Spleen (tissue), 11 donors: ENCODE measurements at regions not wholly inside any gene's neighbourhood (a gene's known extent, or its start where the extent isn't known, plus 50 kb on each side); places are given as distances from the start of the nearest gene placed in this dataset.

ENCODE experiments used
- DNase-seq: peaks from one replicate; pipeline ENCODE4 v3.0.0-alpha.2; 2020
- H3K27ac ChIP-seq, 8 donors: fragments of 200-600 bp; sonication (generic) in 7 of 8; 1 replicate in 4 of 8; 2 replicates in 4 of 8; pipeline versions ENCODE4 v1.5.0 to v1.8.0; 2016 to 2021; ENCODE audit warnings: inconsistent platforms in 4 of 8, mild to moderate bottlenecking in 4 of 8, moderate library complexity in 1 of 8
- H3K27me3 ChIP-seq, 7 donors: fragments of 200-600 bp; sonication (generic) in 6 of 7; replicated peaks in 1 of 7; 1 replicate in 4 of 7; 2 replicates in 3 of 7; pipeline versions ENCODE4 v1.5.0 to v1.8.0; 2016 to 2021; ENCODE audit warnings: inconsistent platforms in 3 of 7, mild to moderate bottlenecking in 1 of 7
- H3K36me3 ChIP-seq, 6 donors: fragments of 200-600 bp; sonication (generic) in 5 of 6; 1 replicate in 4 of 6; 2 replicates in 2 of 6; pipeline versions ENCODE4 v1.5.0 to v1.8.0; 2016 to 2021; ENCODE audit warnings: inconsistent platforms in 2 of 6
- H3K4me1 ChIP-seq, 6 donors: fragments of 200-600 bp; sonication (generic) in 5 of 6; 1 replicate in 3 of 6; 2 replicates in 3 of 6; pipeline versions ENCODE4 v1.5.0 to v1.8.0; 2016 to 2021; ENCODE audit warnings: inconsistent platforms in 3 of 6
- H3K4me3 ChIP-seq, 8 donors: fragments of 200-600 bp; sonication (generic) in 7 of 8; 1 replicate in 4 of 8; 2 replicates in 4 of 8; pipeline versions ENCODE4 v1.5.0 to v1.8.0; 2016 to 2021; ENCODE audit warnings: inconsistent platforms in 4 of 8, mild to moderate bottlenecking in 4 of 8, moderate library complexity in 2 of 8
- H3K9me3 ChIP-seq, 8 donors: fragments of 200-600 bp; sonication (generic) in 7 of 8; 1 replicate in 4 of 8; 2 replicates in 4 of 8; pipeline versions ENCODE4 v1.5.0 to v1.8.0; 2016 to 2021; ENCODE audit warnings: inconsistent platforms in 4 of 8
- CTCF ChIP-seq, 11 experiments: fragments of 200-600 bp in 7 of 11; fragments of 450-650 bp in 4 of 11; sonication (generic) in 4 of 11; IDR thresholded peaks in 8 of 11; conservative IDR thresholded peaks in 3 of 11; 1 replicate in 7 of 11; 2 replicates in 4 of 11; pipeline versions ENCODE4 v1.4.0 to v1.8.0; 2016 to 2021; ENCODE audit warnings: antibody characterized with exemption in 11 of 11, inconsistent platforms in 4 of 11, mild to moderate bottlenecking in 1 of 11
- POLR2A ChIP-seq, 3 donors: fragments of 450-650 bp; IDR thresholded peaks; one replicate each; pipeline ENCODE4 v1.5.1; 2017; ENCODE audit warnings: antibody characterized with exemption in 3 of 3, mild to moderate bottlenecking in 1 of 3
- POLR2AphosphoS5 ChIP-seq, 3 donors: sonication (generic); formaldehyde crosslinking; IDR thresholded peaks; one replicate each; pipeline ENCODE4 v1.5.1; 2017; ENCODE audit warnings: antibody characterized with exemption in 3 of 3
- WGBS, 5 donors: extraction: QIAGEN DNeasy Blood & Tissue Kit in 3 of 5; methylation state at CpG; one replicate each; pipeline versions ENCODE4 v1.1.5 to v1.1.7; 2013 to 2018; 5-methylcytosine and 5-hydroxymethylcytosine counted together
- intact Hi-C: fragments of 100-400 bp; cut with DNase I; formaldehyde crosslinking; loops from one replicate; pipeline ENCODE4 v1.15.0; 2023; ENCODE audit warnings: low total_unique reads
- donor health status: healthy with polysubstance abuse.
- donor health status: DM: no; HTN: no; CAD: no; lungs with moderate emphysema.
- donor health status: DM: no; HTN: no; CAD: no.
- donor health status: Bipolar disorder and iron deficiency.
- donor health status: healthy.
- donor health status: DM: no; HTN: no; CAD: no.
- donor health status: DM: yes; HTN: yes; CAD: no.

GRCh38 chr4:31228068-31228467 lies 507.9 kb downstream of the PCDH7 start:
- Histone ChIP-seq H3K27ac (no peak overlapping the region), H3K4me1 (no peaks in the 10 kb centered on the region), H3K27me3 (no peaks in the 10 kb centered on the region), H3K9me3 (no peaks in the 10 kb centered on the region), H3K4me3 (no peak overlapping the region), H3K36me3 (no peaks in the 10 kb centered on the region)
- intact Hi-C loops, result no loop called here
- 75 to 85% (median 78%) methylated on average over 4 of the region's 4 CpGs for WGBS, 5 donors
- DNase-seq, result no peak
- no peak for TF ChIP-seq POLR2AphosphoS5 (IDR thresholded peaks at IDR 0.05)
- no peak for TF ChIP-seq CTCF (IDR thresholded peaks at IDR 0.05 in 8 of 11, conservative IDR thresholded peaks at IDR 0.05 in 3 of 11)
- no peak for TF ChIP-seq POLR2A (IDR thresholded peaks at IDR 0.05)

DNA sequence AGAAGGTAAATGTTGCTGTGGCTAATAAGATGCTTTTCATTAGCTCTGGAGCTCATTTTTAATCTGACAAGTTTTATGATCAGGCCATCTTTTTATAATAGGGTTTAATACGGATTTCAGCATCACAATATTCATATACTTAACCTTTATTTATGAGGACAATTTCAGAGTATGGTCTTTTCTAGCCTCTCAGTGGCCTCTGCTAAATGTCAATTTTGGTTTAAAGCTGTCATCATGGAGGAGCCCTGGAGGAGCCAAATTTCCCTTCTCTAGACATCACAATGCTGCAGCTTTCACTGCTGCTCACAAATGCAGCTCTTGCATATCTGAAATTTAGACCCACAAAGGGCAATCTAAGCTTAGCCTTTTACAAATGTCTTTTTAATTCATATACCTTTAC lies 510.4 kb downstream of the PCDH7 start:
- Histone ChIP-seq H3K4me3 (no peak overlapping the region), H3K36me3 (no peaks in the 10 kb centered on the region), H3K27ac (no peak overlapping the region), H3K9me3 (no peaks in the 10 kb centered on the region), H3K27me3 (no peaks in the 10 kb centered on the region), H3K4me1 (no peaks in the 10 kb centered on the region)
- 46 to 78% (median 60%) methylated on average over 1 of the region's 1 CpG for WGBS, 5 donors
- TF ChIP-seq POLR2A (IDR thresholded peaks at IDR 0.05), result no peak
- no peak for TF ChIP-seq POLR2AphosphoS5 (IDR thresholded peaks at IDR 0.05)
- no peak for TF ChIP-seq CTCF (IDR thresholded peaks at IDR 0.05 in 8 of 11, conservative IDR thresholded peaks at IDR 0.05 in 3 of 11)
- DNase-seq, result no peak
- intact Hi-C loops, result no loop called here

DNA sequence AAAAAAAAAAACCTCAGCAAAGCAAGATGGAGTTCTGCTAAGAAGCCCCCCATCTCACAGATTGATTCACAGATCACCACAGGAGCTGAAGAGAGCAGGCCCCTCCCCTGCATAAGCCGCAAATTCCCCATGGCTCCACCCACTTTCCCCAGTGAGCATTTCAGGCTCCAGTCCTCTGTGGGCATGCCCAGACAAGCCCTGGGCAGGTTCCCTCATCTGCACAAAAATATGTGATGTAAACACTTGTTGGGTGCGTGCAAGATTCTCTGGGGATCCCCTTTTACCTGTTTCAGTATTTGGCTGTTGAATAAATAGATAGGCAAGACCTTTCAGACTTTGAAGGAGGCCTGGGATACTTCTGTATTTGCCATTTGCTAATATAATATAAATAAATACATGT lies 514.3 kb downstream of the PCDH7 start:
- Histone ChIP-seq H3K27ac (no peak overlapping the region), H3K9me3 (peaks cover 0 to 27% (median 13%) of the 10 kb centered on the region in 8 donors), H3K4me3 (no peak overlapping the region), H3K4me1 (no peaks in the 10 kb centered on the region), H3K27me3 (no peaks in the 10 kb centered on the region), H3K36me3 (no peaks in the 10 kb centered on the region)
- intact Hi-C loops, result no loop called here
- DNase-seq, result no peak
- WGBS, 5 donors, result 76 to 88% (median 87%) methylated on average over 2 of the region's 2 CpGs
- TF ChIP-seq POLR2A (IDR thresholded peaks at IDR 0.05), result no peak
- no peak for TF ChIP-seq CTCF (IDR thresholded peaks at IDR 0.05 in 8 of 11, conservative IDR thresholded peaks at IDR 0.05 in 3 of 11)
- TF ChIP-seq POLR2AphosphoS5 (IDR thresholded peaks at IDR 0.05), result no peak

DNA sequence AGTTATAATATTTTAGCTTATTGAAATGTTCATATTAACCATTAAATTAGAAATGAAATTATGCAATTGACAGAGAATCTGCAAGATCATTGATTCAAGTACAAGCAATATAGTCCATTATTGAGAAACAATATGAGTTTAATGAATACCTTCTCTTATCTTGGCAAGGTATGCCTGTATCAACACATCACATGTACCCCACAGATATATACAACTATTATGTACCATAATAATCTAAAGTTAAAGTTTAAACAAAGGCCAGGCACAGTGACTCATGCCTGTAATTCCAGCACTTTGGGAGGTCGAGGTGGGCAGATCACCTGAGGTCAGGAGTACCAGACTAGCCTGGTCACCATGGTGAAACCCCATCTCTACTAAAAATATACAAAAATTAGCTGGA lies 514.7 kb downstream of the PCDH7 start:
- no peak for TF ChIP-seq CTCF (IDR thresholded peaks at IDR 0.05 in 8 of 11, conservative IDR thresholded peaks at IDR 0.05 in 3 of 11)
- TF ChIP-seq POLR2AphosphoS5 (IDR thresholded peaks at IDR 0.05), result no peak
- TF ChIP-seq POLR2A (IDR thresholded peaks at IDR 0.05), result no peak
- Histone ChIP-seq H3K36me3 (no peaks in the 10 kb centered on the region), H3K27ac (no peak overlapping the region), H3K4me3 (no peak overlapping the region), H3K27me3 (no peaks in the 10 kb centered on the region), H3K9me3 (peaks cover 0 to 28% (median 16%) of the 10 kb centered on the region in 8 donors), H3K4me1 (no peaks in the 10 kb centered on the region)
- 47 to 84% (median 60%) methylated on average over 1 of the region's 1 CpG for WGBS, 5 donors
- DNase-seq, result no peak
- intact Hi-C loops, result no loop called here
